ENCODE measurements at regions not wholly inside any gene's neighbourhood (a gene's known extent, or its start where the extent isn't known, plus 50 kb on each side); places are given as distances from the start of the nearest gene placed in this dataset.

GRCh38 chr6:90730151-90730673 is 143.3 kb upstream of the MAP3K7 start:
- TF ChIP-seq REST (IDR thresholded peaks at IDR 0.05; ENCODE audit: insufficient replicate concordance, low read depth) (no peak), SPI1 (IDR thresholded peaks at IDR 0.05; ENCODE audit: borderline replicate concordance, low read depth) (no peak), CTCF (IDR thresholded peaks at IDR 0.05; ENCODE audit: insufficient read depth, low read length) (no peak), GABPA (IDR thresholded peaks at IDR 0.05; ENCODE audit: low read depth) (no peak), POLR2AphosphoS5 (IDR thresholded peaks at IDR 0.05; ENCODE audit: low read depth) (no peak)
- H3K4me3 ChIP-seq (replicated peaks; ENCODE audit: insufficient read depth, low read length) = no peak overlapping the region
- H3K27me3 ChIP-seq (ENCODE audit: insufficient read depth, poor library complexity, severe bottlenecking) = no peaks in the 10 kb centered on the region
- DNase-seq (ENCODE audit: low read depth in 1 of 2, low spot score in 1 of 2) = no peak
- no peak overlapping the region for H3K27ac ChIP-seq (replicated peaks)

GRCh38 chr6:90729057-90729456 is 142.2 kb upstream of the MAP3K7 start:
- no peak for DNase-seq (ENCODE audit: low read depth in 1 of 2, low spot score in 1 of 2)
- TF ChIP-seq REST (IDR thresholded peaks at IDR 0.05; ENCODE audit: insufficient replicate concordance, low read depth) (no peak), SPI1 (IDR thresholded peaks at IDR 0.05; ENCODE audit: borderline replicate concordance, low read depth) (no peak), GABPA (IDR thresholded peaks at IDR 0.05; ENCODE audit: low read depth) (no peak), CTCF (IDR thresholded peaks at IDR 0.05; ENCODE audit: insufficient read depth, low read length) (no peak)
- no peak overlapping the region for H3K27ac ChIP-seq (replicated peaks)
- no peak overlapping the region for H3K4me3 ChIP-seq (replicated peaks; ENCODE audit: insufficient read depth, low read length)
- no peaks in the 10 kb centered on the region for H3K27me3 ChIP-seq (ENCODE audit: insufficient read depth, poor library complexity, severe bottlenecking)

- no peak overlapping the region for H3K4me3 ChIP-seq (replicated peaks; ENCODE audit: insufficient read depth, low read length)
- TF ChIP-seq POLR2AphosphoS5 (IDR thresholded peaks at IDR 0.05; ENCODE audit: low read depth) = no peak
- no peak for TF ChIP-seq CTCF (IDR thresholded peaks at IDR 0.05; ENCODE audit: insufficient read depth, low read length)
- no peak for TF ChIP-seq REST (IDR thresholded peaks at IDR 0.05; ENCODE audit: insufficient replicate concordance, low read depth)
- no peak for TF ChIP-seq SPI1 (IDR thresholded peaks at IDR 0.05; ENCODE audit: borderline replicate concordance, low read depth)
- TF ChIP-seq GABPA (IDR thresholded peaks at IDR 0.05; ENCODE audit: low read depth) = no peak
- no peaks in the 10 kb centered on the region for H3K27me3 ChIP-seq (ENCODE audit: insufficient read depth, poor library complexity, severe bottlenecking)
- no peak overlapping the region for H3K27ac ChIP-seq (replicated peaks)
- no peak for DNase-seq (ENCODE audit: low read depth in 1 of 2, low spot score in 1 of 2)
Observed at GRCh38 chr6:90722648-90723047, 135.8 kb upstream of the MAP3K7 start.
